Progenitor cell of endocrine pancreas (in vitro differentiated cells): ENCODE measurements at regions not wholly inside any gene's neighbourhood (a gene's known extent, or its start where the extent isn't known, plus 50 kb on each side); places are given as distances from the start of the nearest gene placed in this dataset.

Source experiments
- DNase-seq: peaks from one replicate; pipeline ENCODE4 v3.0.0; 2021; ENCODE audit warnings: low spot score; ENCODE audit not compliant: unreplicated experiment
- H3K27ac Mint-ChIP-seq: 2 replicates; pipeline ENCODE4 v1.8.0; 2021; ENCODE audit warnings: mild to moderate bottlenecking, moderate library complexity, mixed read lengths
- H3K27me3 Mint-ChIP-seq: 2 replicates; pipeline ENCODE4 v1.8.0; 2021; ENCODE audit warnings: mixed read lengths
- H3K36me3 Mint-ChIP-seq: 2 replicates; pipeline ENCODE4 v1.8.0; 2022; ENCODE audit warnings: mixed read lengths; ENCODE audit not compliant: insufficient read depth
- H3K4me1 Mint-ChIP-seq: 2 replicates; pipeline ENCODE4 v1.8.0; 2021; ENCODE audit warnings: low read depth, mixed read lengths
- H3K4me3 Mint-ChIP-seq: 2 replicates; pipeline ENCODE4 v1.8.0; 2021; ENCODE audit warnings: low read depth, mild to moderate bottlenecking, moderate library complexity, mixed read lengths
- H3K9me3 Mint-ChIP-seq: 2 replicates; pipeline ENCODE4 v1.8.0; 2021; ENCODE audit warnings: low read depth, mixed read lengths
- CTCF ChIP-seq: fragments of 200-600 bp; sonication (generic); IDR thresholded peaks from one replicate; pipeline ENCODE4 v1.5.0; 2021; ENCODE audit warnings: antibody characterized with exemption, mild to moderate bottlenecking; ENCODE audit not compliant: unreplicated experiment

- H3K27ac Mint-ChIP-seq: no peak overlapping the region
- no peak for DNase-seq
- peak; percentile 16 for TF ChIP-seq CTCF
- no peaks in the 10 kb centered on the region for H3K36me3 Mint-ChIP-seq
- no peak overlapping the region for H3K4me3 Mint-ChIP-seq
- peaks cover 3% of the 10 kb centered on the region for H3K27me3 Mint-ChIP-seq
- peaks cover 4% of the 10 kb centered on the region for H3K9me3 Mint-ChIP-seq
- peaks cover 2% of the 10 kb centered on the region for H3K4me1 Mint-ChIP-seq
Measured at GRCh38 chr7:145169908-145170307, 334.1 kb upstream of the TPK1 start.

GRCh38 chr7:145168879-145169278 lies 333.0 kb upstream of the TPK1 start:
- TF ChIP-seq CTCF: no peak
- Mint-ChIP-seq H3K4me1 (peaks cover 2% of the 10 kb centered on the region), H3K27me3 (peaks cover 3% of the 10 kb centered on the region), H3K4me3 (no peak overlapping the region), H3K9me3 (peaks cover 4% of the 10 kb centered on the region), H3K36me3 (no peaks in the 10 kb centered on the region), H3K27ac (peak overlapping the region; percentile 23)
- DNase-seq: no peak

- TF ChIP-seq CTCF: no peak
- Mint-ChIP-seq H3K9me3 (peaks cover 4% of the 10 kb centered on the region), H3K4me1 (peaks cover 5% of the 10 kb centered on the region), H3K4me3 (no peak overlapping the region), H3K27ac (no peak overlapping the region), H3K27me3 (peaks cover 3% of the 10 kb centered on the region), H3K36me3 (no peaks in the 10 kb centered on the region)
- no peak for DNase-seq
Measured at GRCh38 chr7:145168427-145168826, 332.6 kb upstream of the TPK1 start.

- Mint-ChIP-seq H3K27ac (no peak overlapping the region), H3K4me1 (no peaks in the 10 kb centered on the region), H3K4me3 (no peak overlapping the region), H3K9me3 (no peaks in the 10 kb centered on the region), H3K27me3 (no peaks in the 10 kb centered on the region), H3K36me3 (no peaks in the 10 kb centered on the region)
- DNase-seq: no peak
- no peak for TF ChIP-seq CTCF
Measured at GRCh38 chr7:145156834-145157233, 321.0 kb upstream of the TPK1 start.

GRCh38 chr7:145152589-145152988 lies 316.7 kb upstream of the TPK1 start:
- Mint-ChIP-seq H3K9me3 (no peaks in the 10 kb centered on the region), H3K36me3 (no peaks in the 10 kb centered on the region), H3K4me3 (no peak overlapping the region), H3K27me3 (no peaks in the 10 kb centered on the region), H3K27ac (no peak overlapping the region), H3K4me1 (no peaks in the 10 kb centered on the region)
- DNase-seq: no peak
- no peak for TF ChIP-seq CTCF
